GM19025 (cell line): ENCODE measurements at regions not wholly inside any gene's neighbourhood (a gene's known extent, or its start where the extent isn't known, plus 50 kb on each side); places are given as distances from the start of the nearest gene placed in this dataset.
"Not testable (repeated sequence)": the region's sequence is repeated elsewhere in the genome, so short reads cannot be mapped to it uniquely, and the experiment has no call there.

ENCODE experiments used
- ATAC-seq: cut with Tn5 transposase; IDR thresholded peaks from one replicate; pipeline ENCODE4 v1.9.1; 2021; ENCODE audit warnings: mild to moderate bottlenecking, low read depth, moderate library complexity; ENCODE audit not compliant: unreplicated experiment

- no peak for ATAC-seq
Measured at GRCh38 chr15:96462768-96463750, 132.6 kb downstream of the NR2F2 start.

- ATAC-seq: no peak
Measured at GRCh38 chr15:96466389-96466947, 136.0 kb downstream of the NR2F2 start.

- no peak for ATAC-seq
Measured at GRCh38 chr15:96468036-96468435, 137.5 kb downstream of the NR2F2 start.

- no peak for ATAC-seq
Measured at GRCh38 chr15:96470681-96471310, 140.3 kb downstream of the NR2F2 start.

GRCh38 chr15:96472681-96473080 lies 142.2 kb downstream of the NR2F2 start:
- no peak for ATAC-seq

GRCh38 chr15:96473556-96473955 lies 143.1 kb downstream of the NR2F2 start:
- no peak for ATAC-seq

- ATAC-seq: no peak
Measured at GRCh38 chr15:96474231-96474664, 143.7 kb downstream of the NR2F2 start.

GRCh38 chr15:96477227-96477626 lies 146.7 kb downstream of the NR2F2 start:
- no peak for ATAC-seq

- not testable (repeated sequence) for ATAC-seq
Measured at GRCh38 chr15:96484412-96484811, 153.9 kb downstream of the NR2F2 start.

- no peak for ATAC-seq
Measured at GRCh38 chr15:96484830-96485229, 154.3 kb downstream of the NR2F2 start.

- no peak for ATAC-seq
Measured at GRCh38 chr15:96487245-96487644, 156.7 kb downstream of the NR2F2 start.

GRCh38 chr15:96491066-96491699 lies 160.7 kb downstream of the NR2F2 start:
- not testable (repeated sequence) for ATAC-seq

GRCh38 chr15:96491700-96492644 lies 161.5 kb downstream of the NR2F2 start:
- ATAC-seq: not testable (repeated sequence)

- no peak for ATAC-seq
Measured at GRCh38 chr15:96494505-96494904, 164.0 kb downstream of the NR2F2 start.

- ATAC-seq: no peak
Measured at GRCh38 chr15:96495386-96495785, 164.9 kb downstream of the NR2F2 start.

- no peak for ATAC-seq
Measured at GRCh38 chr15:96497951-96498350, 167.5 kb downstream of the NR2F2 start.

- no peak for ATAC-seq
Measured at GRCh38 chr15:96500508-96500907, 170.0 kb downstream of the NR2F2 start.

GRCh38 chr15:96501362-96501761 lies 170.9 kb downstream of the NR2F2 start:
- ATAC-seq: no peak

GRCh38 chr15:96502196-96502595 lies 171.7 kb downstream of the NR2F2 start:
- no peak for ATAC-seq

- no peak for ATAC-seq
Measured at GRCh38 chr15:96503276-96503675, 172.8 kb downstream of the NR2F2 start.
